ENCODE measurements at regions not wholly inside any gene's neighbourhood (a gene's known extent, or its start where the extent isn't known, plus 50 kb on each side); places are given as distances from the start of the nearest gene placed in this dataset.

DNA sequence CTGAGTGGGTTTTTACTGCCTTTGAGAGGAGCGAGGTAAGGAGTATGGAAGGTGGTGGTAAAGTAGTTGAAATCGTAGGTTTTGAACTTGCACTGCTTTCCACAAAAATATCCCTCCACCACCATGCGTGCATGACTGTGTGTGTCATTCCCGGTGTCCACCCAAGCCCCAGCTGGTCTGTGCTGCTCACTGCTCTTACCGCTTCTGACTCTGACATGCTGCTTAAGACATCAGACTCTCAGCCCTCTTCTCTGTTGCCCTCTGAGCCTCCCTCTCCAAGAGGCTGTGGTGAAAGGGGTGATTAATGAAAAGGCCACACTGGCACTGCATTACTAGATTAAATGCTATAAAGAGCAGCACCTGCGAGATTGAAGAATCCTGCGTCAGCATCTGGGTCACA lies 128.7 kb downstream of the SPATA19 start:
- POLR2A ChIA-PET (ENCODE audit: unreplicated experiment) = no interaction called here
- no TSS peak for BruUV-seq (replicated peaks)
- ATAC-seq = no peak
- no peak overlapping the region for H2AFZ ChIP-seq (ENCODE audit: low read length)
- no peak overlapping the region for H3K9ac ChIP-seq (ENCODE audit: low read length)
- no peaks in the 10 kb centered on the region for H3K36me3 ChIP-seq (ENCODE audit: low read depth, low read length)
- no peaks in the 10 kb centered on the region for H3F3A ChIP-seq (ENCODE audit: low read length, unreplicated experiment)
- CTCF ChIA-PET = no interaction called here
- no peaks in the 10 kb centered on the region for H3K79me2 ChIP-seq (ENCODE audit: low read length)
- no peaks in the 10 kb centered on the region for H3K9me2 ChIP-seq (replicated peaks; ENCODE audit: low read length)
- H3K4me3 ChIP-seq (ENCODE audit: low read length) = no peak overlapping the region
- TF ChIP-seq EZH2 (IDR thresholded peaks at IDR 0.05; ENCODE audit: low read length, unreplicated experiment) (no peak), EZH2phosphoT487 (IDR thresholded peaks at IDR 0.05; ENCODE audit: borderline replicate concordance, low read length) (no peak)
- TF ChIP-seq, protein P1, sequence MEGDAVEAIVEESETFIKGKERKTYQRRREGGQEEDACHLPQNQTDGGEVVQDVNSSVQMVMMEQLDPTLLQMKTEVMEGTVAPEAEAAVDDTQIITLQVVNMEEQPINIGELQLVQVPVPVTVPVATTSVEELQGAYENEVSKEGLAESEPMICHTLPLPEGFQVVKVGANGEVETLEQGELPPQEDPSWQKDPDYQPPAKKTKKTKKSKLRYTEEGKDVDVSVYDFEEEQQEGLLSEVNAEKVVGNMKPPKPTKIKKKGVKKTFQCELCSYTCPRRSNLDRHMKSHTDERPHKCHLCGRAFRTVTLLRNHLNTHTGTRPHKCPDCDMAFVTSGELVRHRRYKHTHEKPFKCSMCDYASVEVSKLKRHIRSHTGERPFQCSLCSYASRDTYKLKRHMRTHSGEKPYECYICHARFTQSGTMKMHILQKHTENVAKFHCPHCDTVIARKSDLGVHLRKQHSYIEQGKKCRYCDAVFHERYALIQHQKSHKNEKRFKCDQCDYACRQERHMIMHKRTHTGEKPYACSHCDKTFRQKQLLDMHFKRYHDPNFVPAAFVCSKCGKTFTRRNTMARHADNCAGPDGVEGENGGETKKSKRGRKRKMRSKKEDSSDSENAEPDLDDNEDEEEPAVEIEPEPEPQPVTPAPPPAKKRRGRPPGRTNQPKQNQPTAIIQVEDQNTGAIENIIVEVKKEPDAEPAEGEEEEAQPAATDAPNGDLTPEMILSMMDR (conservative IDR thresholded peaks at IDR 0.05; ENCODE audit: low read depth, low read length) = no peak
- no peak for DNase-seq
- intact Hi-C loops (cut with micrococcal nuclease) = no loop called here
- no peak overlapping the region for H3K4me2 ChIP-seq (ENCODE audit: low read length)
- H3K4me1 ChIP-seq (ENCODE audit: insufficient read depth, low read length) = no peaks in the 10 kb centered on the region
- H3K27ac ChIP-seq (ENCODE audit: low read length) = no peak overlapping the region
- no peaks in the 10 kb centered on the region for H4K20me1 ChIP-seq (ENCODE audit: low read length)
- peaks cover 22% of the 10 kb centered on the region for H3K9me3 ChIP-seq (ENCODE audit: low read length)
- peaks cover 6% of the 10 kb centered on the region; the same call in 1 of the 2 replicates for H3K27me3 ChIP-seq (ENCODE audit: low read length)

DNA sequence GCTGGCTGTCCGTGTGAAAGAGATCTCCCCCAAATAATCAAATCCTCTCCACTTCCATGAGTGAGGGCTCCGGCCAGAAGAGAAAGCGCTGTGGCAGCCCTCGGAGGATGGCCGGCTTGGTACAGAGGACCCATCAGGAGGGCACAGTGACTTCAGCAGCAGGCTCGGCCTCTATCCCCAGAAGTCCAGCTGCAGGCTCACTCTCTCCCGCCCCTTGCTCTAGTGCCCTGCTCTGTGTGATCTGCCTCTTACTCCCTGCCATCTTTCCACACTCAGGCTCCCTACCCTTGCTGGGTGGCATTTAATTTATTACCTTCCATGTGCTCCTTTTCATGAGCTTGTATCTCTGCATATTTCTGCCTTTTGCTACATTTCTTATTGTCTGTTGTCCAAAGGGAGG lies 129.7 kb downstream of the SPATA19 start:
- Histone ChIP-seq H3K4me3 (ENCODE audit: low read length) (no peak overlapping the region), H3K27me3 (ENCODE audit: low read length) (peaks cover 6% of the 10 kb centered on the region; the same call in 1 of the 2 replicates), H3F3A (ENCODE audit: low read length, unreplicated experiment) (no peaks in the 10 kb centered on the region), H3K9me2 (replicated peaks; ENCODE audit: low read length) (no peaks in the 10 kb centered on the region), H3K9ac (ENCODE audit: low read length) (no peak overlapping the region), H3K4me1 (ENCODE audit: insufficient read depth, low read length) (no peaks in the 10 kb centered on the region), H3K27ac (ENCODE audit: low read length) (no peak overlapping the region), H3K36me3 (ENCODE audit: low read depth, low read length) (no peaks in the 10 kb centered on the region), H3K9me3 (ENCODE audit: low read length) (peaks cover 13% of the 10 kb centered on the region; the same call in 1 of the 2 replicates), H3K79me2 (ENCODE audit: low read length) (no peaks in the 10 kb centered on the region), H3K4me2 (ENCODE audit: low read length) (no peak overlapping the region), H2AFZ (ENCODE audit: low read length) (no peak overlapping the region), H4K20me1 (ENCODE audit: low read length) (no peaks in the 10 kb centered on the region)
- no TSS peak for BruUV-seq (replicated peaks)
- ATAC-seq = no peak
- intact Hi-C loops (cut with micrococcal nuclease) = no loop called here
- ChIA-PET CTCF (no interaction called here), POLR2A (ENCODE audit: unreplicated experiment) (no interaction called here)
- DNase-seq = no peak
- TF ChIP-seq, protein P1 (conservative IDR thresholded peaks at IDR 0.05; ENCODE audit: low read depth, low read length) = no peak
- no peak for TF ChIP-seq EZH2 (IDR thresholded peaks at IDR 0.05; ENCODE audit: low read length, unreplicated experiment)

DNA sequence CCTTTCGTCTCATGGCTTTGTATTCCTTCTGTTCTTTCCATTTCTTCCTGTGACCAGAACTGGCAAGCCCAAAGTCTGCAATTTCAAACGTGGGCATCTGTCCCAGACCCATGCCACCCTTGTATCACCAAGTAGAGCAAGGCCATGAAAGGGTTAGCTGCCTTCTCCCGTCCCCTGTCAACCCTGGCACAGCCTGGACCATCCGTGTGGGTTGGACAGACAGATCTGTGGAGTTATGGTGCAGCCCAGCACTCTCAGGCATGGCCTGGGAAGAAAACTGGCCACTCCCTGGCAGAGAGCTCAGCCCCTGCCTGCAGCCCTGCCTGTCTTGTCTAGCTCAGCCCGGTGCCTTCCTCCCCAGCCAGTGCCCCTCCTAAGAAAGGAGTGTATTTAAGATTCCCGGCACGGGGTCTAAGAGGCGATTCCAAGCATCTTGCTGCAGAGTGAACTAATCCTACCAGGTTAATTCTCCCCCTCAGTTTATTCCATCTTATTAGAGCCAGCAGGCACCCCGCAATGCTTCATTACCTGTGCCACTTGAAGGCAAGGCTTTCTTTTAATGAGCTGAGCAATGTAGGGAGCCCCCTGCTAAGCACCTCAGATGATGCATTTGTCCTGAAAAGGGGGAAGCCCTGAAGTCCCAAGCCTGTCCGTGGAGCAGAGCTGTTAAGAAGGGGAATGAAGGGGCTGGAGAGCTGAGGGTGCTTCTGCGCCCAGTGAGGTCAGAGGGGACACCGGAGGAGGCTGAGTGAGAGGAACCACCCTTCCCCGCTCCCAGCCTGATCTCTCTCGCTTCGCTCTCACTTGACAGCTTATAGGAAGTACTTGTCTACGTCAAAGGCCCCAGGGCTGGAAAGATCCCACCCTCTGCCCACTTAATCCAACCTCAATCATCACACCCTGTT lies 130.6 kb downstream of the SPATA19 start:
- Histone ChIP-seq H2AFZ (ENCODE audit: low read length) (no peak overlapping the region), H3K9me2 (replicated peaks; ENCODE audit: low read length) (no peaks in the 10 kb centered on the region), H4K20me1 (ENCODE audit: low read length) (no peaks in the 10 kb centered on the region), H3K4me3 (ENCODE audit: low read length) (no peak overlapping the region), H3K9me3 (ENCODE audit: low read length) (peaks cover 12% of the 10 kb centered on the region), H3F3A (ENCODE audit: low read length, unreplicated experiment) (no peaks in the 10 kb centered on the region), H3K36me3 (ENCODE audit: low read depth, low read length) (no peaks in the 10 kb centered on the region), H3K4me2 (ENCODE audit: low read length) (no peak overlapping the region), H3K79me2 (ENCODE audit: low read length) (no peaks in the 10 kb centered on the region), H3K4me1 (ENCODE audit: insufficient read depth, low read length) (no peaks in the 10 kb centered on the region), H3K27me3 (ENCODE audit: low read length) (peaks cover 6% of the 10 kb centered on the region; the same call in 1 of the 2 replicates), H3K9ac (ENCODE audit: low read length) (no peak overlapping the region), H3K27ac (ENCODE audit: low read length) (no peak overlapping the region)
- DNase-seq = no peak
- ATAC-seq = no peak
- POLR2A ChIA-PET (ENCODE audit: unreplicated experiment) = no interaction called here
- TF ChIP-seq, protein P1 (conservative IDR thresholded peaks at IDR 0.05; ENCODE audit: low read depth, low read length) = no peak
- no peak for TF ChIP-seq EZH2phosphoT487 (IDR thresholded peaks at IDR 0.05; ENCODE audit: borderline replicate concordance, low read length)
- TF ChIP-seq EZH2 (IDR thresholded peaks at IDR 0.05; ENCODE audit: low read length, unreplicated experiment) = no peak
- intact Hi-C loops (cut with micrococcal nuclease) = no loop called here
- no TSS peak for BruUV-seq (replicated peaks)
- CTCF ChIA-PET = no interaction called here
